IPS DF 19.7 (cell line): ENCODE measurements at regions not wholly inside any gene's neighbourhood (a gene's known extent, or its start where the extent isn't known, plus 50 kb on each side); places are given as distances from the start of the nearest gene placed in this dataset.

ENCODE experiments used
- DNase-seq: peaks from one replicate; pipeline ENCODE4 v3.0.0-alpha.2; 2013; ENCODE audit warnings: low read depth, low spot score

DNA sequence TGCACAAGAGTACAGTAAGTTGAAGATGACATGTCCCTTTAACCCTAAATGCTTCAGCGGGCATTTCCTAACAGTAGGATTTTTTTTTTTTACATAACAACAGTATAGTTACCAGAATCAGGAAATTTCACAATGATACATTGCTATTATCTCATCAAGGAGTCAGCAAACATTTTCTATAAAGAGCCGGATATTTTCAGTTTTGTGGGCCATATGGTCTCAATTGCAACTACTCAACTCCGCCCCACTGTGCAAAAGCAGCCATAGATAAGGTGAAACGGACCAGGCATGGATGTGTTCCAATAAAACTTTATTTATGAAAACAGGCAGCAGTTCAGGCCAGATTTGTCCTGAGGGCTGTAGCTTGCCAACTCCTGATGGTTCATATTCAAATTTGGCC, 130.6 kb downstream of the SMAD6 start:
- DNase-seq: no peak

DNA sequence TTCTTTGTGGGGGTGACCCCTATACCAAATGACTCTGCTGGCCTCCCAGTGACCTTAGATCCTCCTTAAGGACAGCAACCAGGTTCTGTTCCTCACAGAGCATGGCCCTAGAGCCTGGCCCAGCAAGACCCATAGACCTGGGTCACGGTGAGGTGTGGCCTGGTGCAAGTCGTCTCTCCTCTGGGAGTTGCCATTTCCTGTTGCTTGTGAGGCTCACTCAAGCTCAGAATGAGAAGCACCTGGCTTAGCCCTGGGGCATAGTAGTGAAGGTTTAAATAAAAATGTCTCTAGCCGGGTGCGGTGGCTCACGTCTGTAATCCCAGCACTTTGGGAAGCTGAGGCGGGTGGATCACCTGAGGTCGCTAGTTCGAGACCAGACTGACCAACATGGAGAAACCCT, 131.3 kb downstream of the SMAD6 start:
- no peak for DNase-seq

DNA sequence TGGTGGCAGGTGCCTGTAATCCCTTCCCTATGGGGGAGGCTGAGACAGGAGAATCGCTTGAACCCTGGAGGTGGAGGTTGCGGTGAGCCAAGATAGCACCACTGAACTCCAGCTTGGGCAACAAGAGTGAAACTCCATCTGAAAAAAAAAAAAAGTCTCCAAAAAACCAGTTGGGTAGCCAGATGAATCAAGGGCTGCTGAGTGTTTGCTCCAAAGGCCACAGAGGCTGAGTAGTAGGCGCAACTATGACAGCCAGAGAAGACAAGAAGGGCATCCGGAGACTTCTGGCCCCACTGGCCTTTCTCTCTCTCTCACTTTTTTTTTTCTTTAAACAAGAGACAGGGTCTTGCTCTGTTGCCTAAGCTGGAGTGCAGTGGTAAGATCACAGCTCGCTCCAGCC, 131.8 kb downstream of the SMAD6 start:
- DNase-seq: no peak

DNA sequence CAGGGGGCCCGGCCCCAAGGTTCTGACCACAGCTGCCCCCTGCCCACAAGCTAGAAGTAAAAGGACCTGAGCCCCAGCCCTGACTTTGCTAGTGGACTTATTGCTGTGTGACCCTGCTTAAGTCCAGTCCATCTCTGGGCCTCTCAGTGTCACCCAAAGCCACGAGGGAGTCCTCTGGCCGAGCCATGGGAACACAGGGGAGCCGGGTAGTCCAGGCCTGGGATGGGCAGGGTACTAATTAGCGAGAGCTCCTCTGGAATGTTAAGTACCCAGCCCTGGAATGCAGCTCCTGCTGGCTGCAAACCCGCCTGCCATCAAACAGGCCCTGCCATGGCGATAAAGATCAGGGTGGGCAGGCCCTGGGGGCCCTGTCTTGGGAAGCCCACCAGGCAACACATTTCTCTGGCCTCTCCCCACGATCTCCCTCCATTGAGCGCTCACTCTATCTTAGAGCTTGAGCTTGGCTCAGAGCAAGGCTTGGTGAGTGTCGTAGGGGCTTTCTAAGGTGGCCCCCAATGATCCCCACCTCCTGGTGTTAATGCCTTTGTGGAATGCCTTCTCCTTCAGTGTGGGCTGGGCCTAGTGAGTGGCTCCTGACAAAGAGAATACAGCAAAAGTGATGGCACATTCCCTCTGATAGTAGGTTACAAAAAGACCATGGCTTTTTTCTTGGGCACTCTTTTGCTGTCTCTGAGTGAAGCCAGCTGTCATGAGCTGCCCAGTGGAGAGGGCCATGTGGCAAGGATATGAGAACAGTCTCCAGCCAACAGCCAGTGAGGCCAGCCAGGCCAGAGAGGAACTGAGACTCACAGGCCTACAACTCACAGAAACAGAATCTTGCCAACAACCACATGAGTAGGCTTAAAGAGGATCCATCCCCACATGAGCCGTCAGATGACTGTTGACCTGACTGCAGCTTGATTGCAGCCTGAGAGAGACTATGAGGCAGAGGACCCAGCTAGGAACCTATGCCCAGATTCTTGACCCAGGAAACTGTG, 133.1 kb downstream of the SMAD6 start:
- DNase-seq: peak; percentile 63

DNA sequence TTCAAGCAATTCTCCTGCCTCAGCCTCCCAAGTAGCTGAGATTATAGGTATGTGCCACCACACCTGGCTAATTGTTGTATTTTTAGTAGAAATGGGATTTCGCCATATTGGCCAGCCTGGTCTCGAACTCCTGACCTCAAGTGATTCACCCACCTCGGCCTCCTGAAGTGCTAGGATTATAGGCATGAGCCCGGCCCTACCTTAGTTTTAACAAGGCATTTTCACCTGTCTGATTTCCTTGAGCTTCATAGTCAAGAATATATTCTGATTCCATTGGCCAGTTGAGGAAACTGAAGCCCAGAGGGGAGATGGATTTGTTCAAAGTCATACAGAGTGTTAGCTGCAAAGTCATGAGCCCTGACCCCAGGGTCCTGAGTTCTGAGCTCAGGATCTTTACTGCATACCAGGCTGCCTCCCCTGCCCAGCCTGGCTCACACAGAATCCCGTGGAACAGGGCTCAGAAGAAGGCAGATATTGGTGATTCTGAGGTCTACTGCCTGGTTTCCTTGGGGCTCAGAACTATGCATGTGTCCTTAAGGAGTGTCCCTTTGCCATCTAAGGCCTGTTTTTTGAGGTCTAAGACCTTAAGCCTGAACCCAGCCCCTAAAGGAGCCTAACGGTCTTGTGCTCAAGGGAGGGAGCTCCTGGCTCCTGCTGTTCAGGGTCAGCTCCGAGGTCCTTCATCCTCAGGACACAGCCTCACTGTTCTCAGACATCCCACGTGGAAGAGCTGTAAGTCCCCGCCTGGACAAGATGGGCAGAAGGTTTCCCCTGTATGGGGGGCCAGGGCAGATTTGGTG, 134.4 kb downstream of the SMAD6 start:
- no peak for DNase-seq

DNA sequence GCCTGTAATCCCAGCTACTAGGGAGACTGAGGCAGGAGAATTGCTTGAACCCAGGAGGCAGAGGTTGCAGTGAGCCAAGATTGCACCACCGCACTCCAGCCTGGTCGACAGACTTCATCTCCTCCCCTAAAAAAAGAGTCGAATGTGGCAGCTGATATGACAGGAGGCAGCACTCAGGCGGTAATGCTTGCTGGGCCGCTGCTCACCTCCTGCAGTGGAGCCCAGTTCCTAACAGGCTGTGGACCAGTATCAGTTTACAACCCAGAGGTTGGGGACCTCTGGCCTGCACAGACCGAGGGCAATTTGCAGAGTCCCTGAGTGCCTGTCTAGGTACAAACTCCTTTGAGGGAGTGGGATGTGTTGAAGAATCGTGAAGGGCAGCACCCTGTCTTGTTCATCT, 136.2 kb downstream of the SMAD6 start:
- no peak for DNase-seq

DNA sequence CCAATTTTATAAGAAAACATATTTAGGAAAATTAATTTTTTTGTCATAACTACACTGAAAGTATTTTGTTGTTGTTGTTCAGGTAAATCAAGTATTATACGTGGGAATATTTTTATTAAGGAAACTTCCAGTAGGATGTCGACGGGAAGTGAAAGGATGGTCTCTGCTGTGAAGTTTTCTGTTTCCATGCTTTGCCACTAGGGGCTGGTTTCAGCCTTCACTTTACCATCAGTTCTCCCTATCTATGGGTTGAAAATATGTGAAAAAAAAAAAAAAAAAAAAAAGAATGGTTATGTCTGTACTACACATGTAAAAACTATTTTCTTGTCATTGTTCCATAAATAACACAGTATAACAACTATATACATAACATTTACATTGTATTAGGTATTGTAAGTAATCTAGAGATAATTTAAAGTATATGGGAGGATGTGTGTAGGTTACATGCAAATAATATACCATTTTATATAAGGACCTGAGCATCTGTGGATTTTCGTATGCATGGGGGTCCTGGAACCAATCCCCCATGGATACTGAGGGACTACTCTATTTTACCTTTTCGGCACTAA, 136.7 kb downstream of the SMAD6 start:
- no peak for DNase-seq

DNA sequence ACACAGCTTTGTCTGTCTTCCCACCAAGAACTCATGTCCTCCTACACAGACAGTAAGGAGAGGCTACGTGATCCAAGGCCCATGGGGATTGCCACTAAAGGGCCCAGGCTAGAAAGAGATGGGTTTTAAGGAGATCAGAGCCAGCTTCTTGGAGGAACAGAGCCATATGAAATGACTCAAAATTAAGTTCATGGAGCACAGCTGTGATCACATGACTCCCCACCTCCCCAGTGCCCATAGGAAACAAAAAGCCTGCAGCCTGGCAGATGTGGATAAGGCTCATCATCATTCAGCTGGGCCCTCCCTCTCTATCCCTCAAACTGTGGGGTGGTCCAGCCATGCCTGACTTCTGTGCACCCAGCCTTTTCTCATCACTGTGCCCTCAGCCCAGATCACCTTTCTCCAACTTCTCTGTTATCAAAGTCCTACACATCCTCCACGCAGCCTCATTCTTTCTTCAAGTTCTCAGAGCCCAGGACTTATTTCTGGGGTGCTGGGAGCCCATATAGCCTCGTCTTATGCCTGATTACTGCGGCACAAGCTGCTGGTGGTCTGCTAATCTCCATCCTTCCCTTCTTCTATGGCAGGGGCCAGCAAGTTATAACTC, 137.6 kb downstream of the SMAD6 start:
- no peak for DNase-seq

DNA sequence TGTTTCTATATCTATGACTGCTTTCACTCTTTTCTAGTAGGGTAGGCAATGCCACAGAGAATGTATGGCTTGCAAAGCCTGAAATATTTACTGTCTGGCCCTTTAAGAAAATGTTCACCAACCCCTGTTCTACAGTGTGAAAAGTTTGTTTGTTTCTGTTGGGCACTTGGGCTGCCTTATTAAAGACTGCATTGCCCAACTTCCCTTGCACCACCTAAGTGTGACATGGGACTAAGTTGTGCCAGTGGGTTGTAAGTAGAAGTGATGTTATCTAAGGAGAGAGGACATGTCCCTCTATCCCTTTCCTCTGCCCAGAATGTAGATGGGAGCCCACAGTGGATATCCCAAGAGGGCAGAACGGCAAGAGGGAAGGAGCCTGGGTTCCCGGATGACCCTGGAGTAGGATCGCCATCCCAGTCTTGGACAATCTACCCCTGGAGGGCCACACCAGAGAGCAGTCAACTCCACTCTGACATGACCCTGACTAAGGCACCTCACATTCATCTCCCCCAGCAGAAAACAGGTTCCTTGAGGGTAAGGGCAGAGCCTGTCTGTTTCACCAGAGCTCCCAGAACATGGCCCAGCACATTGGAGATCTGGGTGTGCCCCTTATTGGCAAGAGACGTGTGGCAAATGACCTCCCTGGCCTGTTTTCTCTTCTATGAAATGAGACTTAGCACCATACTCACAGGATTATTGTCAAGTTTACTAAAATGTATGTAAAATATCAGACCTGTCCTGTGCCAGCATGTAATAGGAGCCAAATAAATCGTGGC, 138.8 kb downstream of the SMAD6 start:
- no peak for DNase-seq

DNA sequence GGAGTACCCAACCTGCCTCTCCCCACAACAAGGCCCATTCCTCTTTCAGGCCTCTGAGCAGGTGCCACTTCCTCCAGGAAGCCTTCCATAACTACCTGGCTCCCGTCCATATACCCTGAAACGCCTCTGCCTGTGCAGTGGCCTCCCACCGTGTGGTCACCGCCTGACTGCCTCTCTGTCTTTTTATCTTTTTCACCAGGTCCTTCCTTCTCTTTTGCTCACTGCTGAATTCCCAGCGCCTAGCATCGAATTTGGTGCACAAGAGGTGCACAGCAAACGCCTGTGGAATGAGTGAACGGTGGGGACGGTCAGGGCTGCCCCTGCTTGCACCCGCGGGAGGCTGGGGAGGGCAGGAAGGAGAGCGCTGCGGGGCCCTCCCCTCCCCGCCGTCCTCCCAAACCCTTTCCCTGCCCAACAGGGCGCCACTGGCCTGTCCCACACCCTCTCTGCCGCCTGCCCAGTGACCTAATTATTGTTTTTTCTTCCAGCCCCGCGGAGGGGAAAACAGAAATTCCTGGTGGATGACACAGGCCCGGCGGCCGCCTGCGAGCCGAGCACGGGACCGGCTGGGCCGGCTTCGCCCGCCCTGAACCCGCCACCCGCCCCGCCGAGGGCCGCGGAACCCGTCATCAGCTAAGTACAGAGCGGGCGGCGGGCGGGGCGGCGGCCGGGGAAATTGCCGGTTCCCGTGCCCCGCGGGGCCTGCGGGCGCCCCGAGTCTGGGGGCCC, 140.1 kb downstream of the SMAD6 start:
- no peak for DNase-seq

DNA sequence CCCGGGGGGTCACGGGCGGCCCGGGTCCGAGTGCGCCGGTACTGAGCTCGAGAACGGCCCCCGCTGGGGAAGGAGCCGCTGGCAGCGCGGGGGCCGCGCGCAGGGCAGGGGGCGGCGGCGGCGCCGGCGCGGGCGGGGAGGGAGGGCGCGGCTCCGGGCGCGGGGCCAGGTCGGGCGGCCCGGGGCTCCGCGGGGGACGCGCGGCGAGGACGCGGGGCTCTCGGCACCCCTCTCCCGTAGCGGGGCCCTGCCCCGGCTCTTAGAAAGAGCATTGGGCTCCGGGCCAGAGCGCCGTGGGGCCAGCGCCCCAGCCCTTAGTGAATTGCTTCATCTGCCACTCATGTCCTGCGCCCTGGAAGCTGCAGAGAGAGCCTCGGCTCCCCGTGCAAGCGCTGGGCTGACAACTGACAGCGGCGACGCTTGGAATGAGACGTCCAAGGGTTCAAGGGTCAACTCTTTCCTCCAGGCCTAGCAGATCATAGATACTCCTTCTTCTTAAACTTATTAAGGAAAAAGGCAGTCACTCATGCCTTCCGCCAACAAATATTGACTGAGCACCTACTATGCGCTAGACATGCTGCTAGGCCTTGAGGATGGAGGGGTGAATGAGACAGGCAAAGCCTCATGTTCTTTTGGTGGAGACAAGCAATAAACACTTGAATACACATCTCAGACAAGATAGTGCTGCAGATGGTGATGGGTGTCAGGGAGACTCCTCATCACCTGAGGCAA, 140.8 kb downstream of the SMAD6 start:
- DNase-seq: no peak

DNA sequence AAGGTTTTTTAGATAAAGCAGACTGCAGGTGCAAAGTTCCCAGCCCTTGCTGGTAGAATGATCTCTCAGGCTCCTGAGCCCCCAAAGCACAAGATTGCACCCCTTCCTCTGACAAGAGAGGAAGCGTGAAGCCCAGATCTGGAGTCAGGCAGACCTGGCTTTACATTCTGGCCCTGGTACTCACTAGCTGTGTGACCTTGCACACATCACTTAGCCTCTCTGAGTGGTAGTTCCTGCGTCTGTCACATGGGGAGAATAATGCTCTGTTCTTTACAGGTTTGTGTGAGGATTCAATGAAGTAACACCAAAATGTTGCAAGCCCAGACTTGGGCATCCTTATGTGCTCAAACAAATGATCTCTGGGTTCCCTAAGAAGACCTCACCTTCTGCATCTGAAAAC, 141.5 kb downstream of the SMAD6 start:
- no peak for DNase-seq

DNA sequence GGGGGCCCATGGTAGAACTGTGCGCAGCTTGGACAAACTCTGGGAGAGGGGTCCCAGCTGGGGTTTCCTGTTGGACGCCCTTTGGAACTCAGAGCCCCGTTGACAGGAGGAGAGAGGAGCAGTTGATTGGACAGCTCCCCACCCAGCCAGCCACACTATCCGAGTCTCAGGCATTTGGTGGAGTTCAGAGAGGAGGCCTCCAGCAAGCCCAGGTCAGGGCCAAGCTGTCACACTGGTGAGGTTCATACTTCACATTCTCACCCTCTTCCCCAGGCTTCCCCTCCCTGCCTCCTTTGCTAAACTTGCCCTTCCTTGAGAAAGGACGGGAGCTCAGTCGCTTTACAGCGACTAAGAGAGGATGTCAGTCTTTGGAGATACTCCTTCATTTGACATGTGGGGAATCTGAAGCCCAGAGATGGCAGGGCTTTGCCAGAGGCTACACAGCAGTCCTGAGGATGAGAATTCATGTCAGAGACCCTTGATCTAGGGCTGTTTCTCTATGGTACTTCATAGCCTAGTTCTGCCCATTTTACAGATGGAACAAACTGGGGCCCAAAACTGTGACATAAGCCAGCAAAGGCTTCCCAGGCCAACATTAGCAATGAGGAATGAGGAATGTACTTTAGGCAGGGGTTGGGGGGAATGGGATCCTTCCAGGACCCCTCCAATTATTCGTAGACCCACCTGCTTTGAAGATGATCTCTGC, 142.2 kb downstream of the SMAD6 start:
- no peak for DNase-seq

DNA sequence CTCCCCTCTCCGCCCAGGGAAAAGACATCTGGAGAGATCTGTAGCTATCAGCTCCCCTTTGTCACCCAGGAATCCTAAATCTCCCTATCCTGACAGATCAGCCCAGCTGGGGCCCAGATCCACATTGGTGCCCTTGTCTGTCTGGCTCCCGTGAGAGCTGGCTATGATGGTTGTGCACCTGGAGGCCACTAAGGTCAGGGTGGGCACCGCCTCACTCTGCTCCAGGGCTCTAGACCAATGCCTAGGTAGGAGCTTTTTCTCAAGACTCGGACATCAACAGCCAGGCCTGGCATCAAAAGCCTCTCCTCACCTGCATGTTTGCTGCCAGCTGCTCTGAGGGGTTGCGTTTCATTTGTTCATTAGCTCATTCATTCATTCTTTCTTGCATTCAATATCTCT, 142.7 kb downstream of the SMAD6 start:
- no peak for DNase-seq

DNA sequence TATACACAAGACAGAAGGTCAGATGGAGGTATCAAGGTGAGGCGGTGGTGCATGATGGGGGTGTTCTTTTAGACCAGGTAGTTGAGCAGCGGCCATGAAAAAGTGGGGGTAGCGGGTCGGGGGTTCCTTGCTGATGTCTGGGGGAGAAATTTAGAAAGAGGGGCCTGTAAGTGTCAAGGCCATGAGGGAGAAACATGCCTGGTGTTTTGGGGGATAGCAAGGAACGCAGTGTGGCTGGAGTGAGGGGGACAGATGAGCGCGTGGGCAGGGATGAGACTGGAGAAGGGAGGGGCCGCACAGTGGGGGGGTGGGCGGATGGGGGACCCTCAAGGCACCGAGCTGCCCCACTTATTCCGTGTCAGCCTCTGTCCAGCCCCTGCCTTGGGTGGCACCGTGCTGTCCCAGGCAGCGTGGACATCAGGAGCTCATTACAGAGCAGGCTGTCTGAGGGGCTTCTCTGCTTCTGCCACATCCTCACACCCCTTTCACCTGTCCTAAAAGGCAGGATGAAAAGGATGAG, 143.3 kb downstream of the SMAD6 start:
- no peak for DNase-seq

DNA sequence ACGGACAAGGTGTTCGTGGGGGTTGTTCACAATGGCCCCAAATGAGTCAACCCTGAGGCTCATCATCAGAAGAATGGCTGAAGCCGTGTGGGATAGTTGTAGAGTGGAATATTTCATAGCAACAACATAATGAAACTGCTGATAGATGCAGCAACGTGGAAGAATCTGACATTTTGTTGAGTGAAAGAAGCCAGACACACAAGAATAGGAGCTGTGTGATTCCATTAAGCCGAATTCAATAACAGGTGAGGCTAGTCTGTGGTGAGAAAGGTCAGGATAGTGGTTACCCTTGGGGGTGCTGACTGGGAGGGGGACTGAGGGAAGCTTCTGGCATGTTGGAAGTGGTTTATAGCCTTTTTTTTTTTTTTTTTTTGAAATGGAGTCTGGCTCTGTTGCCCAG, 144.0 kb downstream of the SMAD6 start:
- DNase-seq: no peak

DNA sequence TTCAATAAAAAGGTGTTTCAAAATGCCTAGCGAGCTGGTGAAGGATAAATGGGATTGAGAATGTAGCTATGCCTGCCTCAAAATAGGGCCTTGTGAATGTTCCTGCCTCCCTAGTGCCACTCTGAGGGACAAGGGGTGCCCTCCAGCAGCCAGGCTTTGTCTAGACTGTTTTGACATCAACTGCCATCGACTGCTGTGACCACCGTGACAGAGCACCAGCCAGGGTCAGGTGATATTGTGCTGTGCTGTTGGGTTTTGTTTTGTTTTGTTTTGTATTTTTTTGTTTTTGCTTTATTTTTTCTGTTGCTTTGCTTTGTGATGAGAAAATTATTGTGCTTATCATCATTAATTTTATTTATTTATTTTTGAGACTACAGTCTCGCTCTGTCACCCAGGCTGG, 144.8 kb downstream of the SMAD6 start:
- DNase-seq: no peak

DNA sequence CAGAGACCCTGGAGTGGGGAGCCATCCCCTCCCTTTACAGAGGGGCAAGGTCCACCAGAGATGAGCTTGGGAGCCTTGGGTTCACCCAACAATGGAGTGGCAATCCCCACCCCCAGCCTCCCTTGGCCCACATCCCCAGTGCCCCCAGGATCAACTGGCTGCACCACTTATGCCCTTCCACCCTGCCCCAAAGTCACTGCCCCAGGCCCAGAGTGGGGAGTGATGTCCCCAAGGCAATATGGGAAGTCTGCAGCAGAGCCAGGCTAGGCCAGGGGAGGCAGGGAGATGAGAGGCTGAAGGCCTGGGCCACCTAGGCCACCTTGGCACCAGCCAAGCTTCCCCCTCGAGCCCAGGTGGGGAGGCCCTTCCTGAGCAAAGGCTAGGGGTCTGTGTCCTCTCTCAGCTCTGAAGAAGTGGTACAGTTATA, 145.5 kb downstream of the SMAD6 start:
- no peak for DNase-seq

DNA sequence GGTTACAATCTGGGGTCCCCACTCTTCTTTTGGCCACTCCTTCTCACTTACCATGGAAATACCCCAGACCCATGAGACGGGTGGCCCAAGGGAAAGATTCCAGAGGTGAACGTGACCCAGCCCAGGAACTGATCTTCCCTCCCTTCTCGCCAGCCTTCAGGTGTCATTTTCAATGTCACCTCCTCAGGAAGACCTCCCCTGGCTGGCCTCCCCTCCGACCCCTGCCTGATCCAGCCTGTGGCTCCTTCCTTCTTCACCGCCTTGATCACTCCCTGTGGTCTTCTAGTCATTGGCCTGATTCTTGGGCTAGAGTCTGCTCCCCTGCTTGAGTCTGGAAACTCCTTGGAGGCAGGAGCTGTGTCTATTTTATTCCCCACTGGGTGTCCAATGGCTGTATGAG, 146.1 kb downstream of the SMAD6 start:
- DNase-seq: no peak
